ENCODE measurements at regions not wholly inside any gene's neighbourhood (a gene's known extent, or its start where the extent isn't known, plus 50 kb on each side); places are given as distances from the start of the nearest gene placed in this dataset.

DNA sequence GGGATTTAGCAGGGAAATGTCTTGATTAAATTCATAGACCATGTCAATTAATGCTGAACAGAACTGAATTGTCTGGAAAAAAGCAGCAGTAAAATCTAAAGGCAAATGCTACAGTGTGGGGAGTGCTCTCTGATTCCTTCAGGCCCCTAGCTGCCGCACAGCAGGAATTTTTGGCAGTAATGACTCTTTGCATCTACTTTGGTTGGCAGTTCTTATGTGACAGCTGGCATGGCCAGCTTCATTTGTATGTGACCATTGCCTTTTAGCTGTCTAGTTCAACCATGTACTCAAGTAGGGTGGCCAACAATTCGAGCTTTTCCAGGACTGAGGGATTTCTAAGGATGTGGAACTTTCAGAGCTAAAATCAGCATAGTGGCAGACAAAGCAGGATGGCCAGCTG is 499.1 kb upstream of the MAN1A1 start:
- H3K9me3 Mint-ChIP-seq (ENCODE audit: low read depth, unreplicated experiment): no peaks in the 10 kb centered on the region
- intact Hi-C loops (cut with micrococcal nuclease; ENCODE audit: unreplicated experiment): no loop called here
- H3K27ac Mint-ChIP-seq (ENCODE audit: unreplicated experiment): no peak overlapping the region
- TF ChIP-seq, protein P1, sequence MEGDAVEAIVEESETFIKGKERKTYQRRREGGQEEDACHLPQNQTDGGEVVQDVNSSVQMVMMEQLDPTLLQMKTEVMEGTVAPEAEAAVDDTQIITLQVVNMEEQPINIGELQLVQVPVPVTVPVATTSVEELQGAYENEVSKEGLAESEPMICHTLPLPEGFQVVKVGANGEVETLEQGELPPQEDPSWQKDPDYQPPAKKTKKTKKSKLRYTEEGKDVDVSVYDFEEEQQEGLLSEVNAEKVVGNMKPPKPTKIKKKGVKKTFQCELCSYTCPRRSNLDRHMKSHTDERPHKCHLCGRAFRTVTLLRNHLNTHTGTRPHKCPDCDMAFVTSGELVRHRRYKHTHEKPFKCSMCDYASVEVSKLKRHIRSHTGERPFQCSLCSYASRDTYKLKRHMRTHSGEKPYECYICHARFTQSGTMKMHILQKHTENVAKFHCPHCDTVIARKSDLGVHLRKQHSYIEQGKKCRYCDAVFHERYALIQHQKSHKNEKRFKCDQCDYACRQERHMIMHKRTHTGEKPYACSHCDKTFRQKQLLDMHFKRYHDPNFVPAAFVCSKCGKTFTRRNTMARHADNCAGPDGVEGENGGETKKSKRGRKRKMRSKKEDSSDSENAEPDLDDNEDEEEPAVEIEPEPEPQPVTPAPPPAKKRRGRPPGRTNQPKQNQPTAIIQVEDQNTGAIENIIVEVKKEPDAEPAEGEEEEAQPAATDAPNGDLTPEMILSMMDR (IDR thresholded peaks at IDR 0.05; ENCODE audit: unreplicated experiment): no peak
- no TSS peak for BruUV-seq (replicated peaks)
- CTCF ChIA-PET: no interaction called here
- DNase-seq: no peak
- H3K36me3 Mint-ChIP-seq (ENCODE audit: insufficient read depth, unreplicated experiment): no peaks in the 10 kb centered on the region
- no peaks in the 10 kb centered on the region for H3K4me1 Mint-ChIP-seq (ENCODE audit: low read depth, unreplicated experiment)
- no peaks in the 10 kb centered on the region for H3K27me3 Mint-ChIP-seq (ENCODE audit: unreplicated experiment)
- no peak overlapping the region for H3K4me3 Mint-ChIP-seq (ENCODE audit: low read depth, unreplicated experiment)

DNA sequence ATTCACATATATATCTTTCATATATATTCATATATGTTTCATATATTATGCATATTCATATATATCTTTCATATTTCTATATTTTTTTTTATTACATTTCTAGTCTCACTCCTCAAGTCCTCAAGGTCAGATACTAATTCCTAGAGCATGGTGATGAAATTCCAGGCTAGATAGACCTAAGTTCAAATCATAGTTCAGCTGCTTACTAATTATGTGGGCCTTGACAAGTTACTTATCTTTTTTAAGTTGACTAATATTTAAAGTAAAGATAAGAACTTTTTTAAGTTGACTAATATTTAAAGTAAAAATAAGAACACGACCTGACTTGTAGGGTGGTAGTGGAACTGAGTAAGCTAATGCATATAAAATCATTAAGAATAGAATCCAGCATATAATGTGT is 495.6 kb upstream of the MAN1A1 start:
- H3K4me3 Mint-ChIP-seq (ENCODE audit: low read depth, unreplicated experiment): no peak overlapping the region
- no peak for DNase-seq
- intact Hi-C loops (cut with micrococcal nuclease; ENCODE audit: unreplicated experiment): no loop called here
- BruUV-seq (replicated peaks): no TSS peak
- no peaks in the 10 kb centered on the region for H3K9me3 Mint-ChIP-seq (ENCODE audit: low read depth, unreplicated experiment)
- CTCF ChIA-PET: no interaction called here
- no peak overlapping the region for H3K27ac Mint-ChIP-seq (ENCODE audit: unreplicated experiment)
- no peaks in the 10 kb centered on the region for H3K4me1 Mint-ChIP-seq (ENCODE audit: low read depth, unreplicated experiment)
- no peaks in the 10 kb centered on the region for H3K36me3 Mint-ChIP-seq (ENCODE audit: insufficient read depth, unreplicated experiment)
- H3K27me3 Mint-ChIP-seq (ENCODE audit: unreplicated experiment): no peaks in the 10 kb centered on the region
- TF ChIP-seq, protein P1 (IDR thresholded peaks at IDR 0.05; ENCODE audit: unreplicated experiment): no peak

DNA sequence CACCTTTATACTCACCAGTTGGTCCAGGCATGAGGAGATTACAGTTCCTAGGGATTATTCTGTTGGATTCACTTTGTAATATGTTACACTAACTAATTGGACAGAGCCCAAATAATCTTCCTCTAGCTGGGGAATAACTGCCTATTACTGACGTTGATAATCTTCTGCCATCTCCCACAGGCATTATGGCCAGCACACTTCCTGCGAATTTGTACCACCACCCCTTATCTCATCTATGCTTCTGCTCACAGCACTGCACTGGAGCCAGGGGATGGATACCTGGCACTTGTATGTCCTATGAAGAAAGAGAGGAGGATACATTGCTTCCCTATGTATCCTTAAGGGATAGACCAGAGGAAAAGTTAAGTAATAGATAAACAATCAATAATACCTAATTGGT is 494.8 kb upstream of the MAN1A1 start:
- Mint-ChIP-seq H3K4me1 (ENCODE audit: low read depth, unreplicated experiment) (no peaks in the 10 kb centered on the region), H3K9me3 (ENCODE audit: low read depth, unreplicated experiment) (no peaks in the 10 kb centered on the region), H3K27ac (ENCODE audit: unreplicated experiment) (no peak overlapping the region), H3K4me3 (ENCODE audit: low read depth, unreplicated experiment) (no peak overlapping the region), H3K27me3 (ENCODE audit: unreplicated experiment) (no peaks in the 10 kb centered on the region), H3K36me3 (ENCODE audit: insufficient read depth, unreplicated experiment) (no peaks in the 10 kb centered on the region)
- intact Hi-C loops (cut with micrococcal nuclease; ENCODE audit: unreplicated experiment): no loop called here
- CTCF ChIA-PET: no interaction called here
- no TSS peak for BruUV-seq (replicated peaks)
- no peak for DNase-seq
- TF ChIP-seq, protein P1 (IDR thresholded peaks at IDR 0.05; ENCODE audit: unreplicated experiment): no peak

DNA sequence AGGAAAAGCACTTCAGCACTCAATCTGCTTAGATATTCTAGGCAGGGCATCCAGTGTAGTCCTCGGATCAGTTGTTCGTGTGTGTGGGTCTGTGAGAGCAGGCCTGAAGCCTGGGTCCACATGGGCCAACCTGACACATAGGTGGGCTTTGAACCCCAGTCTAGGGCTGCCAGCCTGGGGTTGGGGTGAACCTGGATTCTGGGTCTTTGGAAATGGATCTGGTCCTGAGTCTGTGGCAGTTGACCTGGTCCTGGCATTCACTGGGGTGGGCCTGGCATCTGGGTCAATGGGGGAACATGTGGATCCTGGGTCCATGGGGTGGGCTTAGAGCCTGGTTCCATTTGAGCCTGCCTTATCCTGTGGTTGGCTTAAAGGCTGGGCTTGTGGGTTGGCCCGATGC is 492.6 kb upstream of the MAN1A1 start:
- TF ChIP-seq, protein P1 (IDR thresholded peaks at IDR 0.05; ENCODE audit: unreplicated experiment): no peak
- Mint-ChIP-seq H3K9me3 (ENCODE audit: low read depth, unreplicated experiment) (no peaks in the 10 kb centered on the region), H3K4me3 (ENCODE audit: low read depth, unreplicated experiment) (no peak overlapping the region), H3K4me1 (ENCODE audit: low read depth, unreplicated experiment) (no peaks in the 10 kb centered on the region), H3K27ac (ENCODE audit: unreplicated experiment) (no peak overlapping the region), H3K36me3 (ENCODE audit: insufficient read depth, unreplicated experiment) (no peaks in the 10 kb centered on the region), H3K27me3 (ENCODE audit: unreplicated experiment) (no peaks in the 10 kb centered on the region)
- DNase-seq: no peak
- intact Hi-C loops (cut with micrococcal nuclease; ENCODE audit: unreplicated experiment): no loop called here
- no TSS peak for BruUV-seq (replicated peaks)
- CTCF ChIA-PET: no interaction called here

DNA sequence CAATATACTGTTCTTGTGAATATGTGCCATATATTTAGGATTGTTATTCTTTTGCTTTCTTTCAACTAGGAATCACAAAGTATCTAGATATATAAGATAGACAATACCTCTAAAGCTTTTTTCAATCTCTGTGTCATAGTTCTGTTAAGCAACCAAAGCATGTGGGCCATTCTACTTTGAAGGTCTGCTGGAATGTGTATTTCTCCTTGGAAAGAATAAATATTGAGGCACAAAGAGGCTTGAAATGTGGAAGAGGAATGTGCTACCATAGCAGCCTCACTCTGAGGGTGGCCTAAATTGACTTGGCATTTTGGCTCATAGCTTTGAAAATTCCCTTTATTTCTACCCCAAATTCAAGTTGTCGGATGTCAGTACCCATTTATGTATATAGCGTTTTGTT is 488.5 kb upstream of the MAN1A1 start:
- no peaks in the 10 kb centered on the region for H3K4me1 Mint-ChIP-seq (ENCODE audit: low read depth, unreplicated experiment)
- BruUV-seq (replicated peaks): no TSS peak
- TF ChIP-seq, protein P1 (IDR thresholded peaks at IDR 0.05; ENCODE audit: unreplicated experiment): no peak
- no peaks in the 10 kb centered on the region for H3K9me3 Mint-ChIP-seq (ENCODE audit: low read depth, unreplicated experiment)
- CTCF ChIA-PET: no interaction called here
- DNase-seq: no peak
- intact Hi-C loops (cut with micrococcal nuclease; ENCODE audit: unreplicated experiment): no loop called here
- H3K27ac Mint-ChIP-seq (ENCODE audit: unreplicated experiment): no peak overlapping the region
- no peak overlapping the region for H3K4me3 Mint-ChIP-seq (ENCODE audit: low read depth, unreplicated experiment)
- no peaks in the 10 kb centered on the region for H3K27me3 Mint-ChIP-seq (ENCODE audit: unreplicated experiment)
- H3K36me3 Mint-ChIP-seq (ENCODE audit: insufficient read depth, unreplicated experiment): no peaks in the 10 kb centered on the region

Data from Calu3 (cell line).